SH-SY5Y (cell line): ENCODE measurements at regions not wholly inside any gene's neighbourhood (a gene's known extent, or its start where the extent isn't known, plus 50 kb on each side); places are given as distances from the start of the nearest gene placed in this dataset.

Experiments
- GATA2 ChIP-seq: IDR thresholded peaks from 2 replicates; pipeline ENCODE4 v1.6.1; 2011; ENCODE audit warnings: mild to moderate bottlenecking, low read depth, low read length
- GATA3 ChIP-seq: IDR thresholded peaks from 2 replicates; pipeline ENCODE4 v1.6.1; 2011; ENCODE audit warnings: low read depth, mild to moderate bottlenecking, low read length, moderate library complexity

DNA sequence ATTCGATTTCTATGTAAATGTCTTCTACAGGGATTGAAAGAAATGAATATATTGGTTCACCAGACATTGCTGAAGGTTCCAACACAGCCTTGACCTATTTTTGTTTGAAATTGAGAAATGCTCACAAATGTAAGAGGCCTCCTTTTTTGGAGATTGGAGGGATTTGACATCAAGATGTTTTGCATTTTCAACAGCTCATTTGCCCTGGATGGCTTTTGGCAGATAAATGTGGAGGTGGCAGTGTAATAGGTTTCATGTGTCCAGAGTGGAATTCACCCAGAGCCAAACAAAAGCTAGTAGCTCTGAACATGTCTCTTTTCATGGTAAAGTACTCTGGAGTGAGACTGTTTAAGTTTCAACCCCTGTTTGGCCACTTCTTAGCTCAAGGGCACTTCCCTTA, 77.3 kb downstream of the PALM2AKAP2 start:
- TF ChIP-seq GATA2, result no peak
- TF ChIP-seq GATA3, result no peak
